ENCODE measurements at regions not wholly inside any gene's neighbourhood (a gene's known extent, or its start where the extent isn't known, plus 50 kb on each side); places are given as distances from the start of the nearest gene placed in this dataset.
"Not testable (repeated sequence)": the region's sequence is repeated elsewhere in the genome, so short reads cannot be mapped to it uniquely, and the experiment has no call there.

- not testable (repeated sequence) for DNase-seq (ENCODE audit: low read depth in 2 of 2)
These were observed 238.0 kb downstream of the SUCLG1 start for GRCh38 chr2:84221102-84221501.

GRCh38 chr2:84217456-84217855 is 241.6 kb downstream of the SUCLG1 start:
- DNase-seq (ENCODE audit: low read depth in 2 of 2) = no peak

DNA sequence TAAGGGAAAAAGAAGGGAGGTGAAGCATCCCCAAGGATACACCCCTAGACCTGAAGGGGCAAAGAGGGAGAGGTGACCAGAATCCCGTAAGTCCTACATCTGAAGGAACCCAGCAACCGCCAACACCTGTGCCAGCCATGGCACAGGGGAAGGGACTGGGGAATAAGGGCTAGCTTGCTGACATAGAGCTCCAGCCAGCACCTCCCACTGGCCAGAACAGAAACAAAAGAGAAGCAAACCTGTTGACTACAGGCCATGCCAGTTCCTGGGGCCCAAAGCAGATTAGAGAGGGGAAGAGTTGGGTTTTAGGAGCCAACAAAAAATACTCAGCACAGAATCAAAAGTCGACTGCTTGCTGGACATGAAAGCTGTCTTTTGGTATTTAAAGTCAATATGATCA is 244.6 kb downstream of the SUCLG1 start:
- DNase-seq (ENCODE audit: low read depth in 2 of 2) = no peak

DNA sequence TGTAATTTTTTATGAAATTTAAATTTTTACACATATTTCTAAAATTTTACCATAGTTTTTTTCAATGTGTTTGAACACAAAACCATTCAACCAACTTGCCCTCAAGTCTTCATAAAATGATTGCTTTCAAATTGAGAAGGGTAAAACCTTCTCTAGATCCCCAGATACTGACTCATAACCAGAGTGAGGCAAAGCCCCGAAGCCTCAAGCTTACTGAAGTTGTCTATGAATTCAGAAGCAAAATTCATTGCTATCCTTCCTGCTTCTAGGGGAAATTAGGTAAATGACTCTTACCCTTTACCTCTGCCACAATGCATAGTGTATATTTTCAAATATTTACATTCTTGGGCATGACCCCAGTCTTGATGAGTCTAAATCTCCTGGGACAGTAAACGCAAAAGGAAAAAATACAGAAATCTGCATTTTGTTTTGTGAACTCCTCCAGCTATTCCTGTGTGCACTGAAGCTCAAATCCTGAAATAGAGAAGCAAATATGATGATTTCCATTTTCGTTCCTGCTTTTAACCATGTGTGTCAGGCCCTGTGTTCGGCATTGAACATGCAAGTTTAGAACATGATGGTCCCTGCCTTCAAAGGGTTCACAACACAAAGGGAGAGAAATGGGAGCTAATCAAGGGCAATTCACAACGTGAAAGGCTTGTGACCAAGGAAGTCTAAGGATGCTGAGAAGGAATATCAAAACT is 246.3 kb downstream of the SUCLG1 start:
- DNase-seq (ENCODE audit: low read depth in 2 of 2) = no peak

- no peak for DNase-seq (ENCODE audit: low read depth in 2 of 2)
These were observed 249.1 kb downstream of the SUCLG1 start for GRCh38 chr2:84209941-84210340.

- no peak for DNase-seq (ENCODE audit: low read depth in 2 of 2)
These were observed 254.1 kb downstream of the SUCLG1 start for GRCh38 chr2:84204995-84205394.

- no peak for DNase-seq (ENCODE audit: low read depth in 2 of 2)
These were observed 256.9 kb downstream of the SUCLG1 start for GRCh38 chr2:84202166-84202565.

DNA sequence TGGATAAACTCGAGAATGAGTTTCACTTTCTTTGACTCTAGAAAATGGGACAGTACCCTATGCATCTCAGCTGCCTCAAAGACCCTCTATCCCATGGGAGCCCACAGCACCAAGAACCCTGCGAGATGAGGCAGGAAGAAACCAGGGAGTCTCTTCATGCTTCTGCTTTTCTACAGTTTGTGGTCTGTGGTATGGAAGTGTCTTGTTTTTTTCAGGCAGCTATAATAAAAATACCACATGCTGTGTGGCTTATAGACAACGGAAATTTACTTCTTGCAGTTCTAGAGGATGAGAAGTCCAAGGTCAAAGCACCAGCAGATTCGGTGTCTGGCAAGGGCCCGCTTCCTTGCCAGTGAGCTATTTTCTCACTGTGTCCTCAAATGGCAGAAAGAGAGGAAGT is 257.9 kb downstream of the SUCLG1 start:
- no peak for DNase-seq (ENCODE audit: low read depth in 2 of 2)

DNA sequence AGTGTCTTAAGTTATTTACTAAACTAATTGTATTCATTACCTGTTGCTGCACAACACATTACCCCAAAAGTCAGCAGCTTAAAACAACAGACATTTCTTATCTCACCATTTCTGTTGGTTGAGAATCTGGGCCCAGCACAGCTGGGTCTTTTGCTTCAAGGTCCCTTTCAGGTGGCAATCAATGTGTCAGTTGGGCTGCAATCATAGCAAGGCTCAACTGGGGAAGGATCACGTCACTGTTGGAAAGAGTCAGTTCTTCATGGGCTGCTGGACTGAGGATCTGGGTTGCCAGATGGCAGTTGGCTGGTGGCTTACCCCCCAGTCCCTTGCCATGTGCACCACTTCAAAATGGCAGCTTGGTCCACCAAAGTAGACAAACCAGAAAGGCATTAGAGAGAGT is 261.2 kb downstream of the SUCLG1 start:
- no peak for DNase-seq (ENCODE audit: low read depth in 2 of 2)

DNA sequence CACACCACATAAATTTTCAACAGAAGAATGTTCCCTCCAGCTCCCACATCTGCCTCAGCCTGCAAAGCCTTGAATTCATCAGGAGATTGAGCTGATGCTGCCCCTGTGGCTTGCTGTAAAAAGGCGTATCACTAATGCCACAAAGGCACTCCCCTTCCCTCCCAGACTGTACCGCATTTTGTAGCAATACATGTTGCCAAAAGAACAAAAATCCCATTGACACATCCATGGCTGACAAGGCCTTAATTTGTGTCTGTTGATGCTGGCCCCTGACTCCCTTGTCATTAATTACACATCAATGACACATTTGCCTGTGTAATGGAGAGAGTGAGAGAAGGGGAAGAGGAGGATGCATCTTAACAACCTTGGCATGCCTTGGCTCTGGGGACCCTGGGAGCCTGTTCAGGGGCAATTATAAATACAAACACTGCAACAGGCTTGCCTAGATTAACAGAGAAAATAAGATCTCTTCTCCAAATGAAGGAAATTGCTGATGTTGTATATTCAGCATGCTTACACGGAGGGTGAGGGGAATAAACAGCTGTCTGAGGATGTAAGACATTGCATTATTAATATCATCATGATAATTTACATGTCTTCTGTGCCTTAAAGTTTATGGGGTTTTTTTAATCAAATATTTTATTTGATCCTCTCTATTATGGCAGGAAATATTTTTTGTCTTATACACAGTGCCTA is 264.0 kb downstream of the SUCLG1 start:
- DNase-seq (ENCODE audit: low read depth in 2 of 2) = no peak

DNA sequence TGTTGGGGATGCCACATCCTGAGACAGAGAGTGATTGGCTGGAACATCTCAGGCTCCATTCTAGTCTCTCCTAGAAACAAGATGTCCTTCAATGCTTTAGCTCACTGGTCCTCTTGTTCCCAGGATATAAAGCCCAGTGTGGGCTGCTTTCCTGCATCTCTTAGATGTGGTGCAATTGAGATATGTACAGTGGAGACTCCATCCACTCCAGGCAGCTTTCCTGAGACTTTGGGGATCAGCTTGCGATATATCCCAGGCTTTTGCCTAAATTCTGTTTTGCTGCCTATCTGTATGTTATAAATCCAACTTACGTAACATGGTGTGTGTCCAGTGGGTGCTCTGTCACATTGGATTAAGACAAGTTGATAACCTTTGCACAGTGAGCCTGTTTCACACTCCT is 264.9 kb downstream of the SUCLG1 start:
- DNase-seq (ENCODE audit: low read depth in 2 of 2) = no peak

DNA sequence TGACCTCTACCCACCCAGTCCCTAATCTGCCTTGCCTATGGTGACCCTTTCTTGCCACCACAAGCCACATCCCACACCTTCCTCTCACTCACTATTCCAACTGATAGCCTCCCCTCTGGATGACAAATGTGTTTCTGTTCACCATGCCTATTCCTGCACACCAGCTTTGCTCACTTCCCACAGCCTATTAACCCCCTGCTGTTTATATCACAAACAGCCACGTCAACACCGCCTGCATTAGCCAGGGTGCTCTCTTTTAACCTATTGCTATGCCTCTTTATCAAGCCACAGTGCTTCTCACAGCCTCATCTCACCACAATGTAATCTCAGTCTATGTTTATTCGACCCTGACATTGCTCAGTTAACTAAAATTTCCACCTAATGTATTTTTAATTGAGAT is 271.8 kb downstream of the SUCLG1 start:
- DNase-seq (ENCODE audit: low read depth in 2 of 2) = no peak

DNA sequence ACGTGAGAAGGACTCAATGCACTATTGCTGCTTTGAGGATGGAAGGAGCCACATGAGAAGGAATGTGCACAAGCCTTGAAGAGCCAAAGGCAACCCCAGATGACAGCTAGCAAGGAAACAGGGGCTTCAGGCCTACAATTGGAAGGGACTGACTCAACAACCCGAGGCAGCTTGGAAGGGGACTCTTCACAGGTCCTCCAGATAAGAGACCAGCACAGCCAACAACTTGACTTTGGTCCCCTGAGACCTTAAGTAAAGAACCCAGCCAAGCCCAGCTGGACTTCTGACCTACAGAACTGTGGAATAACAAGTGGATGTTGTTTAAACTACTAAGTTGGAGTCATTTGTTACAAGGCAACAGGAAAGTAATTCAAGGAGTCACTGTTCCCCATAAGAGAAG is 277.2 kb downstream of the SUCLG1 start:
- DNase-seq (ENCODE audit: low read depth in 2 of 2) = no peak

DNA sequence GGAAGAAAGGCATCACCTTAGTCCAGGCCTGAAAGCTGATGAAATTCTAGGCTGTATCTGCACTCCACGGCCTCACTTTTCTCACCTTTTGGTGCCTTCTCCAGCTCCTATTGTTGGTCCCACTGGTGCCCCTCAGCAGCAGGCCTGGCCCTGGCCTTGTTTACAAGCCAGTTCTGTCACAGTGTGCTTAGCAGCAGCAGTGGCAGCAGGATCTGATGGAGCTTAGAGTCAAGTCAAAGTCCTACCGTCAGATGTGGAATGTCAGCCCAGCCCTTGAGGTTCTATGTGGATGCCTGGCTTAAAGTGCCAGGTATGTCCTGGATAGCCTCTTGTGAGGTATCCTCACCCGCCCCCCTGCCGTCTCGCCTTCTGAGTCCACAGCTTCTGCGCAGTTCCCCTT is 281.3 kb downstream of the SUCLG1 start:
- DNase-seq (ENCODE audit: low read depth in 2 of 2) = no peak

DNA sequence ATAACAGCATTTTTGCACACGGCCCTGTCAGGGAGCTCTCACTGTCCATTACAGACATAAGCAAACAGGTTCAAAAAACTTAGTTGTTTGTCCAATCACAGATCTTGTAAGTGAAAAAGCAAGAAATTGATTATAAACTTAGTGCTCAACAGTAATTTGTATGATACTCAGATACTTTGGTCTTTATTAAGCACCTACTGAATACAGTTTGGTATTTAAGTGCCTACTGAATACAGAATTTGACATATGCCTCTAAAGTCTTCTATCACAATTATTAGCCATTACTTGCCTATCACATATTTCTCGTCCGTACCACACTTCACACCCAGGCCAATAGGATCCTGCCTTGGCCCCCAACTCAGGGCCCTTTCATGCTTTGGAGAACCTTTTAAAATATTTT is 283.1 kb downstream of the SUCLG1 start:
- no peak for DNase-seq (ENCODE audit: low read depth in 2 of 2)

DNA sequence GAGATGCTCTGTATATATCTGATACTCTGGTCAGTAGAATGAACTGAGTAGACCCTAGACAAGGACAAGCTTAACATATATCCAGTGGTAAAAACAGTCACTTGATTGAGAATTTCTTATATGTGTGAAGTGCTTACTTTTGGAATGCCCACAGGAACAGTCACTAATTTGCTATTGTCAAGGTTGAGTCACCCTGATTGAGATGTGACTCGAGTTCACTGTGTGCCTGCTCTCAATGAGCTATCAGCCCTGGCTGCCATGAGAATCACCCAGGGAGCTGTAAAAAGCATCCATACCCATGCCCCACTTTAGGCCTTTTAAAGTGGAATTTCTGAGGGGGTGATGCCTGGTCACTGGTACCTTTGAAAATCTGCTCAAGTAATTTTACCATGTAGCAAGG is 283.7 kb downstream of the SUCLG1 start:
- no peak for DNase-seq (ENCODE audit: low read depth in 2 of 2)

GRCh38 chr2:84173041-84173440 is 286.0 kb downstream of the SUCLG1 start:
- DNase-seq (ENCODE audit: low read depth in 2 of 2) = no peak

DNA sequence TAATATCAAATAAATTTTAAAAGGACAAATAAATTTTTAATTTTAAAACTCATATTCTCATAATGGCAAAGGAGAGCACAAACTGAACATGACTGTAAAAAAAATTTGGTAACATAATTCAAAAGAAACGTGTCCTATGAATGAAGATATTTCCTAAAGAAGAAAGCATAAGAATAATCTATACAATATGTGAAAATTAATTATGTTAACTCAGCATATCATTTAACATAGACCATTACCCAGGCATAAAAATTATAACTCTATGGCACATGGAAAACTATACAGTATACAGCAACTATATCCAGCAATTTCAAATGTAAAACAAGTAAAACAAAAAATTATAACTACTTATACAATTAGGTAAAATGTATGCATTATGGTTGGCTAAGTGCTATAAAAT is 288.1 kb downstream of the SUCLG1 start:
- DNase-seq (ENCODE audit: low read depth in 2 of 2) = no peak

DNA sequence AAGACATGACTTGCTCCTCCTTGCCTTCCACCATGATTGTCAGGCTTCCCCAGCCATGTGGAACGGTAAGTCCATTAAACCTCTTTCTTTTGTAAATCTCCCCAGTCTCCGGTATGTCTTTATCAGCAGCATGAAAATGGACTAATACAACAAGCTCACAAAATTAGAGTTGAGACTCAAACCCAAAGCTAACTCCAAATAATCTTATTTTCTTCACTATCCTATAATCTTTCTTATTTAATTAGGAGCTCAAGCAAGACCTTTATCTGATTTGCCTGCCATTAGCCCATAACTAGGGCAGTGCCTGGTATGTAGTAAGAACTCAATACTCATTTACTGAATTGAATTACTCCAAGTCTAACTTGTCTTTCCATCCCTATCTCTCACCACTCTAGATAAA is 289.2 kb downstream of the SUCLG1 start:
- no peak for DNase-seq (ENCODE audit: low read depth in 2 of 2)

- DNase-seq (ENCODE audit: low read depth in 2 of 2) = not testable (repeated sequence)
These were observed 290.5 kb downstream of the SUCLG1 start for GRCh38 chr2:84168552-84168951.

- DNase-seq (ENCODE audit: low read depth in 2 of 2) = no peak
These were observed 293.8 kb downstream of the SUCLG1 start for GRCh38 chr2:84165256-84165655.

DNA sequence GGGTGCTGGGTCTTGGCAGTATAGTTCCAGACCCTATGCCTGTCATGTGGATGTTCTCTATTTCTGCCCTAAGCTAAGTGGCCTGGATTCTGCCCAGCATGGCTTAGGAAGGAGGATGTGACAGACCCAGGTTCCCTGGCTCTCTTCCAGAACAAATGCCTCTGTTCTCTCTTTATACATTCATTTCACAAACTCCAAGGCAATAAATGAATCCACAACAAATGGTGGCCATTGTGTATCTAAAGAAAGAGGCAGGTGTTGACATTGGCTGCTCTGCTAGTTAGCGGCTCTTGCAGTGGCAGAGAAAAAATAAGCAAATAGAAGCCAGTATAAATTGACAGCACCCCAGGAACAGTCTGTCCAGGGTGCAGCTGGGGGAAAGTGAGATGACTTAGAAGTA is 298.6 kb downstream of the SUCLG1 start:
- DNase-seq (ENCODE audit: low read depth in 2 of 2) = no peak

- no peak for DNase-seq (ENCODE audit: low read depth in 2 of 2)
These were observed 300.5 kb downstream of the SUCLG1 start for GRCh38 chr2:84158605-84159004.

- no peak for DNase-seq (ENCODE audit: low read depth in 2 of 2)
These were observed 306.6 kb downstream of the SUCLG1 start for GRCh38 chr2:84152462-84152861.
